ENCODE measurements at regions not wholly inside any gene's neighbourhood (a gene's known extent, or its start where the extent isn't known, plus 50 kb on each side); places are given as distances from the start of the nearest gene placed in this dataset.

GRCh38 chrX:22325096-22325495 is 52.4 kb downstream of the CBLL2 start:
- no peak for DNase-seq

GRCh38 chrX:22329783-22330182 is 57.1 kb downstream of the CBLL2 start:
- DNase-seq = no peak

DNA sequence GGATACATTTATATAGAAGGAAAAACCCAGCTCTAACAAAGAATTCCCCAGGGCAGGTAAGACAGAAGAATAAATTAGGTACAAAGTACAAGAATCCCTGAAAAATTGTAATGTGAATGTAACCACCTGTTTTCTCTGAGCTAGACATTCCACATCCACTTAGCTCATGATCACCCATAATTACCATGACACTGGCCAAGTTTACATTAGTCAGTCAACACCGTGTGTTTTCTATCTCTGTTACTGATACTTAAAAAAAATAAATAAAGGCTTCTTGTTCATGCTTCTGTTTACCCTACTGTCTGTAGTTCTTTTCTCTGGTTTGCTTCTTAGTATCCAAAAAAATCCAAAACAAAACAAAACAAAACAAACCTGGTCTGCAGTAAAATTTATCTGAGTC is 66.0 kb downstream of the CBLL2 start:
- DNase-seq = no peak

DNA sequence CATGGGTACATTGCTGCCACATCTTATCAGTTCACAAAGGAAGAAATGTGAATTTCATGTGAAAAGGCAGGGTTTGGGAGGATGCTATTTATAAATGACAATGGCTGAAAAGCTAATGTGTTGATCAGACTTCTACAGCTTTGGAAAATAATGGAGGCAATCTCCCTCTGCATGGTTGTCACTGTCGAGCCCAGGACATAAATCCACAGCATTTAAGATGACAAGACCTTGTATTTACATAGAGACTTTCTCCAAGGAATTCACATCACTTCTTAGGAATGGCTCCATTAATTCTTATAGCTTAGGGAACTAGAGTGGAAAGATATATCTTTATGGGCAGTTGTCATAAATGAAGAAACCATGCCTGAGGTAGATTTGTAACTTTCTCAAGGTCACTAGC is 66.7 kb downstream of the CBLL2 start:
- DNase-seq = no peak

- no peak for DNase-seq
Measured at GRCh38 chrX:22340022-22340616, 67.4 kb downstream of the CBLL2 start.

DNA sequence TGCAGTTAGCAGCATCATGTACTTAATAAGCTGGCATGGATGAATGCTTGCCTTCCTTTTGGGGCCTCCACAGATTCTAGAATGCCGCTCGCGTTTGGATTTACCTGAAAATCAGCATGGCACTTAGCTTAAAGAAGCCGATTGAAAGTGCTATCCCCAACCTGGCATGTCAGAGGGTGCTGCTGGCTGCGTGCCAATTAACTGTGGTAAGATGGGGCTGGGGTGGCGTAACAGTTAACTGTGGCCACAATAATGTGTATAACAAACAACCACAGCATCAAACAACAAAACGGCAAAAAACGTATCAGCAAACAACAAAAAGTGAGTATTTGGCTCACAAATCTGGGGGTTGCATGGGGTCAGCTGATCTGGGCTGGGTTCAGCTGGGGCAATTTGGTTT is 70.5 kb downstream of the CBLL2 start:
- DNase-seq = no peak

GRCh38 chrX:22345884-22346283 is 73.2 kb downstream of the CBLL2 start:
- no peak for DNase-seq

- no peak for DNase-seq
Measured at GRCh38 chrX:22347491-22347890, 74.8 kb downstream of the CBLL2 start.

GRCh38 chrX:22349116-22349515 is 76.4 kb downstream of the CBLL2 start:
- no peak for DNase-seq

- DNase-seq = no peak
Measured at GRCh38 chrX:22351076-22351475, 78.4 kb downstream of the CBLL2 start.

DNA sequence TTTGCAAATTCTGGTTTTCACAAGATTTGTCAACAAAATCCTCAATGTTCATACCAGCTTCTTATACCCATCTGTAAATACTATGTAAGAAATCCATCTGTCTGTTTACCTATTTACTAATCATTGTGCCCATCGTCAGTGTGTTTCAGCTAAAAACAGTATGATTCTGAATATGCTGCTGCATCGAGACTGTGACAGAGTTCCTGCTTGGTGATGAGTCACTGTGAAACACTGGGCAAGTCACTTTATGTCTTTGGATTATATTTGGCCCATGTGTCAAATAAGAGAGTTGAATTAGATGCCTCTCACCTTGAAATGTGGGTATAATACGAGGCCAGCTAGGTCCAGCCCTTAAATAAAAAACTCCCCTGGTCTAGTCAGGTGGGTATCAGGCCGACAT is 79.3 kb downstream of the CBLL2 start:
- no peak for DNase-seq

- DNase-seq = no peak
Measured at GRCh38 chrX:22357621-22358020, 84.9 kb downstream of the CBLL2 start.

- DNase-seq = no peak
Measured at GRCh38 chrX:22360129-22360528, 87.4 kb downstream of the CBLL2 start.

- DNase-seq = no peak
Measured at GRCh38 chrX:22365460-22365859, 92.7 kb downstream of the CBLL2 start.

- DNase-seq = no peak
Measured at GRCh38 chrX:22366166-22366702, 93.5 kb downstream of the CBLL2 start.

GRCh38 chrX:22366906-22367305 is 94.2 kb downstream of the CBLL2 start:
- DNase-seq = no peak

DNA sequence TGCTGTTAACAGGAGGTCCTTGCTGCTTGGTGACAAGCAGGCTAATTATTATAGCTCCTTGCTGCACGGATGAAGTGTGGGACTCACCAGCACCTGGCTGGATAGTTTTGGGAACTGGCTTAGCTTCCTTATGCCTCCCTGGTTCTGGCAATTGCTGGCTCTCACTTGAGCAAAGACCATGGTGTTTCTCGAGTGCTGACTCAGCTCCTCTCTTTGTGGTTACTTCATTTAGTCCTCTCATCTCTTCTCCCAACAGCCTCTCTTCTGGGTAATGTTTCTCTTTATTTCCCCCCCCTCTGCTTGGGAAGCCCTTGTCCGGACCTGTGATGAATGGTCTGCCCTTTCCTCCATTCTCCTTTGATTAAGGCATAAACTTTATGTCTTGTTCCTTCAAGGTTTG is 100.4 kb downstream of the CBLL2 start:
- DNase-seq = no peak

- DNase-seq = no peak
Measured at GRCh38 chrX:22373766-22374165, 101.1 kb downstream of the CBLL2 start.

DNA sequence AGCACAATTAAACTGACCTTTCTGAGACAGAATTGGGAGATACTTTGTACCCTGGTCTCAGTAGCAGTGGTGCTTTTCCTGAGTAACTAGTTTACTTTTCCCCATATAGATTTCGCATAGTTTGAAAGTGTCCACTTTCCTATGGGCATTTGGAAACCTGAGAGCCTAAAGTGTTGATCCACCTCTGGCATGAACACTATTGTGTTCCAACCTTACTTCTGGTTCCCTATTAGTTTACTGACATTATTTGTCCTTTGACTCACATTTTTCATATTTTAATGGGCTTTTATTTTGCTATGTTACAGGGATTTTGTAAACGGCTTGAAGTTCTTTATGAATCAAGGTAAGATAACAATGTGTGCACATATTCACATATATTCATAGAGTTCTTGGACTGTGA is 103.7 kb downstream of the CBLL2 start:
- DNase-seq = no peak

GRCh38 chrX:22378296-22378695 is 105.6 kb downstream of the CBLL2 start:
- no peak for DNase-seq

DNA sequence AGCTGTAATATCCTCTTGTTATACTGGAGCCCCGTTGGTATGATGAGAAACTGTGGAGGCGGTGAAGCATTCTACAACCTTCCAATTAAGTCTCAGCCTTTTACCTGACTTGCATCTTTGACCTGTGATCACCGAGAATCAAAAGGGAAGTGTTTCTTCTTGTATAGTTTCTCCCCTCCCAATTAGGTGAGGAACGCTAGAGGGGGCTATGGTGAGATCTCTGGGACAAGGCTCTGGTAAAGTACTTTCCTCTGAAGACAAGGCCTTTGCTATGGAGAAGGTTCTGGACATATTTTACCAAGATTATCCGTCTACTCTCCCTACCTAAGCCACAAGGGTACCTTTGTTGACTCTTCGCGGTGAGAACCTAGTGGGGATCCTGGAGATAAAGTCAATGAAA is 111.3 kb downstream of the CBLL2 start:
- DNase-seq = no peak

- no peak for DNase-seq
Measured at GRCh38 chrX:22389556-22390179, 117.0 kb downstream of the CBLL2 start.

DNA sequence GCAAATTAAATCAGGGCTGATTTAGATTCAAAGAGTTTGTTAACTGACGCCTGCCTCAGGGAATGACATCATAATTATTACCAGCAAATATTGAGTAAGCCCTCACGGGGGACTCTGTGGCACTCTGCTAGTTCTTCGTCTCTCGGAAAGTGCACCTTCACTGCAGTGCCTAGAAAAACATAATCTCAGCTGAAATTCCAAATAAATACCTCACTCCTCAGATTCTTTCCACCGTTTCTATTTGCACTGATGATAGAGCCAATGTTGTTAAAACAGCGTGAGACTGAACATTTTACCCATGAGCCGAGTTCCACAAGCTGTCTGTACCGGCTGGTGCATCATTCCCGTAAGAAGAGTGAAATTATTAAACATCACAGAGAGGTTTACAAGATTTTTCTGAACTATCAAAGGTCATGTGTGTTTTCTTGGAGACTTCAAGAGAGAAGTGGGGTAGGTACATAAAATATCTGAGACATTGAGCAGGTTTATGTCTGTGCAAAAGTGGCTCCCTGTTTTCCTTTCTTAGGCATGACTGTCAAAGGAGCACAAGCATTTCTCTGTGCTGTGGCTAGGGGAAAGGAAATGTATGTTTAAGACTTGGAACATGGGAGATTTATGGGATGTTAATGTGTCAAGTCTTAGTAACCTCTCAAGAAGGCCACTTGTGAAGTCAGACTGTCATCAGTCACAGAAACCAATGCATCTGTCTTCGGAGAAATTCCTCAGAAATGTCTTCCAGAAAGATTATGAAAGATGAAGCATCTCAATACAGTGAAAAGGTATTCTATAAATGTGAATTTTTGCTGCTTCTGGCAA is 119.6 kb downstream of the CBLL2 start:
- DNase-seq = no peak

DNA sequence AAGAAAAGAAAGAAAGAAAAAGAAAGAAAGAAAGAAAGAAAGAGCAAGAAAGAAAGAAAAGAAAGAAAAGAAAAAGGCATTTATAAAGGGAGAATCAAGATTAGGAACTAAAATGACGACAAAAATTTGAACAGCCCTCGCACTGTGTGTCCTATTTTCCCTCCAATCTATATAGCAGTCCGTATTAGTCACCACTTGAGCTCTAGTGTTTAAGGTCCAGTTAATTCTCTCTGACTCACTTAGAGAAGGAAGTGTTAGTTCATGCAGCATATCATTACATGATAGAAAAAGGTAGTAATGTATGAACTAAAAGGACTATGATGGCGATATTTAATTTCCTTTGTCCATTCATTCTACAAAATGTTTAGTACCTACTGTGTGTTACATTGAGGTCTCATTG is 122.7 kb downstream of the CBLL2 start:
- no peak for DNase-seq

Data from stimulated activated CD4-positive, alpha-beta T cell treated with anti-CD3 and anti-CD28 coated beads, Interleukin-12 subunit alpha, Interleukin-12 subunit beta, amount 100 ng/mL, for 4 hours (primary cell).